ENCODE measurements at regions not wholly inside any gene's neighbourhood (a gene's known extent, or its start where the extent isn't known, plus 50 kb on each side); places are given as distances from the start of the nearest gene placed in this dataset.

- 27 to 58% methylated on average over 1 of the region's 1 CpG for WGBS, 2 donors
- DNase-seq (no peak), ATAC-seq (no peak)
- no peaks in the 10 kb centered on the region for H3K27me3 ChIP-seq
- TF ChIP-seq, protein P1, sequence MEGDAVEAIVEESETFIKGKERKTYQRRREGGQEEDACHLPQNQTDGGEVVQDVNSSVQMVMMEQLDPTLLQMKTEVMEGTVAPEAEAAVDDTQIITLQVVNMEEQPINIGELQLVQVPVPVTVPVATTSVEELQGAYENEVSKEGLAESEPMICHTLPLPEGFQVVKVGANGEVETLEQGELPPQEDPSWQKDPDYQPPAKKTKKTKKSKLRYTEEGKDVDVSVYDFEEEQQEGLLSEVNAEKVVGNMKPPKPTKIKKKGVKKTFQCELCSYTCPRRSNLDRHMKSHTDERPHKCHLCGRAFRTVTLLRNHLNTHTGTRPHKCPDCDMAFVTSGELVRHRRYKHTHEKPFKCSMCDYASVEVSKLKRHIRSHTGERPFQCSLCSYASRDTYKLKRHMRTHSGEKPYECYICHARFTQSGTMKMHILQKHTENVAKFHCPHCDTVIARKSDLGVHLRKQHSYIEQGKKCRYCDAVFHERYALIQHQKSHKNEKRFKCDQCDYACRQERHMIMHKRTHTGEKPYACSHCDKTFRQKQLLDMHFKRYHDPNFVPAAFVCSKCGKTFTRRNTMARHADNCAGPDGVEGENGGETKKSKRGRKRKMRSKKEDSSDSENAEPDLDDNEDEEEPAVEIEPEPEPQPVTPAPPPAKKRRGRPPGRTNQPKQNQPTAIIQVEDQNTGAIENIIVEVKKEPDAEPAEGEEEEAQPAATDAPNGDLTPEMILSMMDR (IDR thresholded peaks at IDR 0.05) = no peak
- no peaks in the 10 kb centered on the region for H3K9me3 ChIP-seq
- no peaks in the 10 kb centered on the region for H3K36me3 ChIP-seq
- intact Hi-C loops (cut with DNase I) = no loop called here
- no peak overlapping the region for H3K27ac ChIP-seq
- H3K4me3 ChIP-seq = no peak overlapping the region
- no peaks in the 10 kb centered on the region for H3K4me1 ChIP-seq
Observed at GRCh38 chr5:91727463-91727862, 344.3 kb upstream of the ARRDC3 start.

DNA sequence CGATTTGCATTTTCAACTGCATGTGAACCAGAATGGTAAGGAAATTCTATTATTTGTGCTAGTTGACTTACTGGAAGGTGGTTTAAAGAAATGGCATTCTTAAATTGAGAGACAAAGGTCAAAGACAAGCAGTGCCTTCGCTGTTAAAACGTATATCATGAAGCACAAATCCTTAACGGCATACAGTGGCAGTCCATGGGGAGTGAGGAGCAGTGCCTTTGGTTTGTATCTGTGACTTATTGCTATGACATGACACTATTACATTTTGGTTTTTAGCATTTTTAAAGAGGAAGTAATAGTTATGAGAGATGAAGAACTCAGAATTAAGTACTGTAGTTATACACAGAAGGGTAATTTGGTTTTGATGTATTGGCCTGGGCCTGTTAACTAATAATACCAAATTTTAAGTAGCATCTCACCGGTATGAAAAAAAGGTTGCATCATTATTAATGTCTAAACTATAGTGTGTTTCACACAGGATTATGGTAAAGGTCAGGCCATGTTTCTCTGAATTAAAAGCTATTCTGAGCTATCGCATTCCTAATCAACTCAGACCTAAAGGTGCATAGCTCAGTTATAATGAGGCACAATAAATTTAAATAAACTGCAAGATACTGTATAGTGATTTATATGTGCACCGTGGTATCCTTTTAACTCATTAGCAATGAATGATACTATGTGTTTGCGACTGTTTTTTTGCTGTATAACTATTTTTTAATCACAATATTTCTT, 339.8 kb upstream of the ARRDC3 start:
- DNase-seq = no peak
- no peak for ATAC-seq
- TF ChIP-seq, protein P1 (IDR thresholded peaks at IDR 0.05) = no peak
- no peaks in the 10 kb centered on the region for H3K27me3 ChIP-seq
- no peak overlapping the region for H3K4me3 ChIP-seq
- 82 to 88% methylated on average over 8 of the region's 8 CpGs for WGBS, 2 donors
- peaks cover 0 to 4% (median 0%) of the 10 kb centered on the region in 11 donors for H3K9me3 ChIP-seq
- H3K27ac ChIP-seq = no peak overlapping the region
- no peaks in the 10 kb centered on the region for H3K4me1 ChIP-seq
- intact Hi-C loops (cut with DNase I) = no loop called here
- no peaks in the 10 kb centered on the region for H3K36me3 ChIP-seq

GRCh38 chr5:91712718-91713117, 329.6 kb upstream of the ARRDC3 start:
- Histone ChIP-seq H3K9me3 (peaks cover 0 to 13% (median 0%) of the 10 kb centered on the region in 11 donors), H3K36me3 (no peaks in the 10 kb centered on the region), H3K4me3 (no peak overlapping the region), H3K27ac (no peak overlapping the region), H3K4me1 (no peaks in the 10 kb centered on the region), H3K27me3 (no peaks in the 10 kb centered on the region)
- intact Hi-C loops (cut with DNase I) = no loop called here
- ATAC-seq (no peak), DNase-seq (no peak)
- TF ChIP-seq, protein P1 (IDR thresholded peaks at IDR 0.05) = no peak

DNA sequence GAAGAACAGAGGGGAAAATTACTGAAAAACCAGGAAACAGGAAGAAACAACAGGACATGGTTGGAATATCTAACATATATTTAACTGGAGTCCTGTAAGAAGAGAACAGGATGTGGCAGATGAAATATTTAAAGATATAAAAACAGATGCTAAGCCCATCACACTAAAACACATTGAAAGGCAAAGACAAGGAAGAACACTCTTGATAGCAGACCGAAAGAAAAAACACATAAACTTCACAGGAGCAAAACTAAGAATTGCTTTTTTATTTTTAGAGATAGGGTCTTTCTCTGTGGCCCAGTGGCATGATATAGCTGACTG, 324.4 kb upstream of the ARRDC3 start:
- peaks cover 0 to 2% (median 0%) of the 10 kb centered on the region in 11 donors for H3K9me3 ChIP-seq
- intact Hi-C loops (cut with DNase I) = no loop called here
- DNase-seq = no peak
- ATAC-seq = no peak
- H3K27me3 ChIP-seq = no peaks in the 10 kb centered on the region
- 39 to 44% methylated on average over 1 of the region's 1 CpG for WGBS, 2 donors
- TF ChIP-seq, protein P1 (IDR thresholded peaks at IDR 0.05) = no peak
- H3K4me3 ChIP-seq = no peak overlapping the region
- no peaks in the 10 kb centered on the region for H3K4me1 ChIP-seq
- H3K27ac ChIP-seq = no peak overlapping the region
- H3K36me3 ChIP-seq = no peaks in the 10 kb centered on the region

Data from heart right ventricle (tissue), 16 donors.